Liver (tissue), 7 donors: ENCODE measurements at regions not wholly inside any gene's neighbourhood (a gene's known extent, or its start where the extent isn't known, plus 50 kb on each side); places are given as distances from the start of the nearest gene placed in this dataset.

ENCODE experiments used
- DNase-seq: peaks from one replicate; pipeline ENCODE4 v3.0.0-alpha.2; 2017; ENCODE audit warnings: low spot score
- H3K27ac ChIP-seq, 2 donors: one replicate each; pipeline ENCODE4 v1.7.0; 2013; ENCODE audit warnings: inconsistent platforms in 2 of 2, low read length in 2 of 2, control low read depth in 1 of 2, low read depth in 1 of 2, mild to moderate bottlenecking in 1 of 2
- H3K27me3 ChIP-seq, 4 donors: one replicate each; pipeline versions ENCODE4 v1.6.1 to v1.7.0; 2013; ENCODE audit warnings: low read length in 3 of 4, inconsistent platforms in 1 of 4, mild to moderate bottlenecking in 1 of 4, moderate library complexity in 1 of 4; ENCODE audit not compliant: control insufficient read depth in 4 of 4, insufficient read depth in 4 of 4
- H3K36me3 ChIP-seq, 4 donors: one replicate each; pipeline versions ENCODE4 v1.6.1 to v1.7.0; 2013; ENCODE audit warnings: low read length in 3 of 4, mild to moderate bottlenecking in 3 of 4, low read depth in 1 of 4, moderate library complexity in 1 of 4; ENCODE audit not compliant: control insufficient read depth in 4 of 4, insufficient read depth in 3 of 4
- H3K4me1 ChIP-seq, 4 donors: one replicate each; pipeline versions ENCODE4 v1.6.1 to v1.7.0; 2013; ENCODE audit warnings: low read length in 3 of 4, mild to moderate bottlenecking in 3 of 4, moderate library complexity in 1 of 4; ENCODE audit not compliant: control insufficient read depth in 4 of 4, insufficient read depth in 4 of 4
- H3K4me3 ChIP-seq, 3 donors: one replicate each; pipeline versions ENCODE4 v1.6.1 to v1.7.0; 2013; ENCODE audit warnings: low read length in 3 of 3, control low read depth in 1 of 3, low read depth in 1 of 3, mild to moderate bottlenecking in 1 of 3
- H3K9ac ChIP-seq, 2 donors: one replicate each; pipeline ENCODE4 v1.7.0; 2013; ENCODE audit warnings: low read length in 2 of 2, mild to moderate bottlenecking in 2 of 2, moderate library complexity in 2 of 2, control low read depth in 1 of 2, low read depth in 1 of 2
- H3K9me3 ChIP-seq, 4 donors: one replicate each; pipeline versions ENCODE4 v1.6.1 to v1.7.0; 2013; ENCODE audit warnings: low read length in 3 of 4; ENCODE audit not compliant: control insufficient read depth in 4 of 4
- EGR1 ChIP-seq, 2 donors: IDR thresholded peaks; 2 replicates each; pipeline ENCODE4 v1.6.1; 2016 to 2018; ENCODE audit warnings: antibody characterized with exemption in 2 of 2, low read depth in 2 of 2
- FOXA1 ChIP-seq: IDR thresholded peaks from 2 replicates; pipeline ENCODE4 v1.6.1; 2016; ENCODE audit warnings: antibody characterized with exemption
- FOXA2 ChIP-seq: IDR thresholded peaks from 2 replicates; pipeline ENCODE4 v1.6.1; 2016; ENCODE audit warnings: antibody characterized with exemption
- GABPA ChIP-seq, 2 donors: IDR thresholded peaks in 1 of 2; conservative IDR thresholded peaks in 1 of 2; 2 replicates each; pipeline ENCODE4 v1.6.1; 2016; ENCODE audit warnings: antibody characterized with exemption in 2 of 2, mild to moderate bottlenecking in 1 of 2, moderate library complexity in 1 of 2
- HNF4G ChIP-seq: IDR thresholded peaks from 2 replicates; pipeline ENCODE4 v1.6.1; 2016; ENCODE audit warnings: antibody characterized with exemption
- JUND ChIP-seq, 2 donors: IDR thresholded peaks; 2 replicates each; pipeline ENCODE4 v1.6.1; 2016; ENCODE audit warnings: antibody characterized with exemption in 2 of 2
- NR2F2 ChIP-seq: IDR thresholded peaks from 2 replicates; pipeline ENCODE4 v1.6.1; 2016; ENCODE audit warnings: antibody characterized with exemption
- RAD21 ChIP-seq, 2 donors: IDR thresholded peaks; 2 replicates each; pipeline ENCODE4 v1.6.1; 2016; ENCODE audit warnings: antibody characterized with exemption in 2 of 2, mild to moderate bottlenecking in 2 of 2
- RXRA ChIP-seq, 2 donors: IDR thresholded peaks; 2 replicates each; pipeline ENCODE4 v1.6.1; 2017 to 2018; ENCODE audit warnings: antibody characterized with exemption in 2 of 2, mild to moderate bottlenecking in 1 of 2
- SP1 ChIP-seq: IDR thresholded peaks from 2 replicates; pipeline ENCODE4 v1.6.1; 2018; ENCODE audit warnings: antibody characterized with exemption, mild to moderate bottlenecking
- TAF1 ChIP-seq: conservative IDR thresholded peaks from 2 replicates; pipeline ENCODE4 v1.6.1; 2016; ENCODE audit warnings: antibody characterized with exemption, mild to moderate bottlenecking
- YY1 ChIP-seq: IDR thresholded peaks from 2 replicates; pipeline ENCODE4 v1.6.1; 2016; ENCODE audit warnings: antibody characterized with exemption, mild to moderate bottlenecking
- WGBS: extraction: QIAGEN DNeasy Blood & Tissue Kit; methylation state at CpG from one replicate; pipeline ENCODE4 v1.1.7; 2013; 5-methylcytosine and 5-hydroxymethylcytosine counted together
- TF ChIP-seq, protein P1 (sequence below): IDR thresholded peaks from 2 replicates; pipeline ENCODE4 v1.6.1; 2016; ENCODE audit warnings: antibody characterized with exemption
- TF ChIP-seq, protein P2 (sequence below): IDR thresholded peaks from 2 replicates; pipeline ENCODE4 v1.6.1; 2016; ENCODE audit warnings: antibody characterized with exemption
- TF ChIP-seq, protein P3 (sequence below): IDR thresholded peaks from 2 replicates; pipeline ENCODE4 v1.6.1; 2016; ENCODE audit warnings: antibody characterized with exemption
- TF ChIP-seq, protein P4 (sequence below): IDR thresholded peaks from 2 replicates; pipeline ENCODE4 v1.6.1; 2016; ENCODE audit warnings: antibody characterized with exemption, mild to moderate bottlenecking
- donor health status: healthy.
- donor health status: healthy.
- donor health status: healthy.
- donor health status: healthy.

DNA sequence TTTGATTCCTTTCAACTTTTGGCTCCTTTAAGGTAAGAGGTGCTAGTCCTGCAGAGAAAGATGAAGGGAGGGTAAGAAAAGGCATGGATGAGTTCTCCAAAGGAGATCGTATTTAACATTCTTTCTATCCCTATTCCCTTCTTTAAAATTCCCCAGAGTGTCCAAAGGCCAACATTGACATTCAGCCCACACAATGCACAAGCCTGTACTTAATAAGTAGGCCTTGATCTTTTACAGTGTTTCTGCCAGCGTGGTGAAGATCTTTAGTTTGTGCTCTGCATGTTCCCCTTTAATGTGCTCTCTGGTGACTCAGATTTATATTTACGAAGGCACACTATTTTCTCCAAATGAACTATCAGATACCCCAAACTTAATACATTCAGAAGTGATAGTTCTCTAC, 582.5 kb upstream of the RGS18 start (continued):
- TF ChIP-seq, protein P1, sequence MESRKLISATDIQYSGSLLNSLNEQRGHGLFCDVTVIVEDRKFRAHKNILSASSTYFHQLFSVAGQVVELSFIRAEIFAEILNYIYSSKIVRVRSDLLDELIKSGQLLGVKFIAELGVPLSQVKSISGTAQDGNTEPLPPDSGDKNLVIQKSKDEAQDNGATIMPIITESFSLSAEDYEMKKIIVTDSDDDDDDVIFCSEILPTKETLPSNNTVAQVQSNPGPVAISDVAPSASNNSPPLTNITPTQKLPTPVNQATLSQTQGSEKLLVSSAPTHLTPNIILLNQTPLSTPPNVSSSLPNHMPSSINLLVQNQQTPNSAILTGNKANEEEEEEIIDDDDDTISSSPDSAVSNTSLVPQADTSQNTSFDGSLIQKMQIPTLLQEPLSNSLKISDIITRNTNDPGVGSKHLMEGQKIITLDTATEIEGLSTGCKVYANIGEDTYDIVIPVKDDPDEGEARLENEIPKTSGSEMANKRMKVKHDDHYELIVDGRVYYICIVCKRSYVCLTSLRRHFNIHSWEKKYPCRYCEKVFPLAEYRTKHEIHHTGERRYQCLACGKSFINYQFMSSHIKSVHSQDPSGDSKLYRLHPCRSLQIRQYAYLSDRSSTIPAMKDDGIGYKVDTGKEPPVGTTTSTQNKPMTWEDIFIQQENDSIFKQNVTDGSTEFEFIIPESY: no peak
- no peak for TF ChIP-seq FOXA2
- no peak for TF ChIP-seq RXRA (IDR thresholded peaks at IDR 0.05)
- no peak for TF ChIP-seq EGR1 (IDR thresholded peaks at IDR 0.05; ENCODE audit: low read depth in 2 of 2)
- TF ChIP-seq SP1: no peak
- no peak for TF ChIP-seq HNF4G
- no peak for TF ChIP-seq JUND (IDR thresholded peaks at IDR 0.05)
- TF ChIP-seq, protein P2, sequence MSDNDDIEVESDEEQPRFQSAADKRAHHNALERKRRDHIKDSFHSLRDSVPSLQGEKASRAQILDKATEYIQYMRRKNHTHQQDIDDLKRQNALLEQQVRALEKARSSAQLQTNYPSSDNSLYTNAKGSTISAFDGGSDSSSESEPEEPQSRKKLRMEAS: no peak
- no peak for TF ChIP-seq NR2F2
- TF ChIP-seq FOXA1: no peak
- TF ChIP-seq YY1: no peak
- TF ChIP-seq, protein P3, sequence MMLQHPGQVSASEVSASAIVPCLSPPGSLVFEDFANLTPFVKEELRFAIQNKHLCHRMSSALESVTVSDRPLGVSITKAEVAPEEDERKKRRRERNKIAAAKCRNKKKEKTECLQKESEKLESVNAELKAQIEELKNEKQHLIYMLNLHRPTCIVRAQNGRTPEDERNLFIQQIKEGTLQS: no peak
- TF ChIP-seq GABPA (IDR thresholded peaks at IDR 0.05 in 1 of 2, conservative IDR thresholded peaks at IDR 0.05 in 1 of 2): no peak

DNA sequence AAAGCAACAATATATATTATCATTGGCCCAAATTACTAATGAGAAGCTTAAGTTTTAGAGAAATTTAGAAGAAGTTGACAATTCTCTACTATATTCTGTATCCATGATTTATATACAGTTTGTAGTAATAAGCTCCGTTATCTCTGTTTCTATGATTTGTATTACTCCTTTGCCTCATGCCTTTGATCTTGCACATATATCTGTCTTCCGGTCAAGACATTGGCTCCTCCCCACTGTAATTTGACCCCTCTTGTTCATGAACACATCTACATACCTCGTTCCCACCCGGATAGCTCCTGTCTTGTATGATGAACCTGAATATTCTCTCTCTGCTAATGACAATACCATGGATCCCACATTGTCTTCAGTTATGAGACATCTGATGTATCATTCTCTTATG, 581.0 kb upstream of the RGS18 start:
- TF ChIP-seq GABPA (IDR thresholded peaks at IDR 0.05 in 1 of 2, conservative IDR thresholded peaks at IDR 0.05 in 1 of 2) (no peak), NR2F2 (no peak), FOXA1 (no peak), YY1 (no peak), TAF1 (no peak), HNF4G (no peak), EGR1 (IDR thresholded peaks at IDR 0.05; ENCODE audit: low read depth in 2 of 2) (no peak), SP1 (no peak), RAD21 (IDR thresholded peaks at IDR 0.05) (no peak)
- TF ChIP-seq, protein P4, sequence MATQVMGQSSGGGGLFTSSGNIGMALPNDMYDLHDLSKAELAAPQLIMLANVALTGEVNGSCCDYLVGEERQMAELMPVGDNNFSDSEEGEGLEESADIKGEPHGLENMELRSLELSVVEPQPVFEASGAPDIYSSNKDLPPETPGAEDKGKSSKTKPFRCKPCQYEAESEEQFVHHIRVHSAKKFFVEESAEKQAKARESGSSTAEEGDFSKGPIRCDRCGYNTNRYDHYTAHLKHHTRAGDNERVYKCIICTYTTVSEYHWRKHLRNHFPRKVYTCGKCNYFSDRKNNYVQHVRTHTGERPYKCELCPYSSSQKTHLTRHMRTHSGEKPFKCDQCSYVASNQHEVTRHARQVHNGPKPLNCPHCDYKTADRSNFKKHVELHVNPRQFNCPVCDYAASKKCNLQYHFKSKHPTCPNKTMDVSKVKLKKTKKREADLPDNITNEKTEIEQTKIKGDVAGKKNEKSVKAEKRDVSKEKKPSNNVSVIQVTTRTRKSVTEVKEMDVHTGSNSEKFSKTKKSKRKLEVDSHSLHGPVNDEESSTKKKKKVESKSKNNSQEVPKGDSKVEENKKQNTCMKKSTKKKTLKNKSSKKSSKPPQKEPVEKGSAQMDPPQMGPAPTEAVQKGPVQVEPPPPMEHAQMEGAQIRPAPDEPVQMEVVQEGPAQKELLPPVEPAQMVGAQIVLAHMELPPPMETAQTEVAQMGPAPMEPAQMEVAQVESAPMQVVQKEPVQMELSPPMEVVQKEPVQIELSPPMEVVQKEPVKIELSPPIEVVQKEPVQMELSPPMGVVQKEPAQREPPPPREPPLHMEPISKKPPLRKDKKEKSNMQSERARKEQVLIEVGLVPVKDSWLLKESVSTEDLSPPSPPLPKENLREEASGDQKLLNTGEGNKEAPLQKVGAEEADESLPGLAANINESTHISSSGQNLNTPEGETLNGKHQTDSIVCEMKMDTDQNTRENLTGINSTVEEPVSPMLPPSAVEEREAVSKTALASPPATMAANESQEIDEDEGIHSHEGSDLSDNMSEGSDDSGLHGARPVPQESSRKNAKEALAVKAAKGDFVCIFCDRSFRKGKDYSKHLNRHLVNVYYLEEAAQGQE: no peak
- TF ChIP-seq, protein P2: no peak
- TF ChIP-seq, protein P1: no peak
- H3K4me3 ChIP-seq: no peak overlapping the region
- peaks cover 0 to 2% (median 0%) of the 10 kb centered on the region in 4 donors for H3K9me3 ChIP-seq
- no peak overlapping the region for H3K27ac ChIP-seq
- no peaks in the 10 kb centered on the region for H3K27me3 ChIP-seq
- H3K36me3 ChIP-seq: no peaks in the 10 kb centered on the region
- no peaks in the 10 kb centered on the region for H3K4me1 ChIP-seq
- WGBS: 70% methylated on average over 4 of the region's 4 CpGs
- no peak for DNase-seq
- no peak overlapping the region for H3K9ac ChIP-seq
